ENCODE measurements at regions not wholly inside any gene's neighbourhood (a gene's known extent, or its start where the extent isn't known, plus 50 kb on each side); places are given as distances from the start of the nearest gene placed in this dataset.
A peak's percentile ranks its signal among the peaks of the same experiment; 100 is the strongest.

GRCh38 chr2:64727843-64728463 lies 74.2 kb upstream of the SERTAD2 start:
- no peak overlapping the region for H2BK20ac ChIP-seq (ENCODE audit: low read depth, low read length)
- dilution Hi-C loops (cut with HindIII; ENCODE audit: low sequenced_read_pairs, unreplicated experiment), result no loop called here
- H4K20me1 ChIP-seq (ENCODE audit: insufficient read depth, low read length), result no peaks in the 10 kb centered on the region
- no peak overlapping the region for H2BK15ac ChIP-seq (ENCODE audit: low read depth, low read length)
- no peak overlapping the region for H4K8ac ChIP-seq (ENCODE audit: low read depth in 2 of 2, low read length in 2 of 2)
- H4K5ac ChIP-seq (ENCODE audit: low read depth, low read length), result no peak overlapping the region
- WGBS, 2 experiments (ENCODE audit: extremely low coverage in 2 of 2, insufficient read length in 1 of 2), result 51% methylated on average over 3 of the region's 11 CpGs; no CpG with 5 or more reads in 1 of the 2 experiments
- no peak overlapping the region for H3K27ac ChIP-seq (ENCODE audit: insufficient read depth, low read length)
- H3K4me3 ChIP-seq (ENCODE audit: insufficient read depth, low read depth, low read length), result no peak overlapping the region
- DNase-seq, result no peak
- intact Hi-C loops (cut with micrococcal nuclease), result loop anchor here (5.0 kb wide), 1 partner anchor 66 kb away; no protein-coding TSS in a partner anchor
- H2BK5ac ChIP-seq (ENCODE audit: low read depth, low read length, poor library complexity, severe bottlenecking), result no peak overlapping the region
- H3K56ac ChIP-seq (ENCODE audit: extremely low read depth, insufficient read depth, low read length), result no peak overlapping the region
- no peak overlapping the region for H3K14ac ChIP-seq (replicated peaks; ENCODE audit: low read depth, low read length)
- no peaks in the 10 kb centered on the region for H3K27me3 ChIP-seq (ENCODE audit: control insufficient read depth, insufficient read depth, low read length)
- no peak overlapping the region for H3K23ac ChIP-seq (ENCODE audit: low read depth, low read length)
- ATAC-seq (ENCODE audit: low read depth), result peak; percentile 56
- TF ChIP-seq BHLHE40 (IDR thresholded peaks at IDR 0.05; ENCODE audit: low read depth, low read length), result no peak
- no peak for TF ChIP-seq POLR2A (IDR thresholded peaks at IDR 0.05; ENCODE audit: low read depth, low read length)
- no peak for TF ChIP-seq MAFK (IDR thresholded peaks at IDR 0.05; ENCODE audit: low read depth, low read length)
- TF ChIP-seq RFX5 (IDR thresholded peaks at IDR 0.05; ENCODE audit: low read depth, low read length), result no peak
- no peak for TF ChIP-seq MAZ (IDR thresholded peaks at IDR 0.05; ENCODE audit: borderline replicate concordance, low read depth, low read length)
- no peak for TF ChIP-seq CEBPB (IDR thresholded peaks at IDR 0.05; ENCODE audit: low read depth, low read length)
- no peak for TF ChIP-seq CTCF (conservative IDR thresholded peaks at IDR 0.05; ENCODE audit: low read depth, low read length)
- no peak for TF ChIP-seq RAD21 (IDR thresholded peaks at IDR 0.05; ENCODE audit: low read length)
- no peak for TF ChIP-seq RCOR1 (IDR thresholded peaks at IDR 0.05; ENCODE audit: insufficient replicate concordance, low read length)
- TF ChIP-seq MXI1 (IDR thresholded peaks at IDR 0.05; ENCODE audit: borderline replicate concordance, low read depth, low read length), result no peak
- no peak for TF ChIP-seq CHD1 (IDR thresholded peaks at IDR 0.05; ENCODE audit: low read depth, low read length)
- TF ChIP-seq, protein P1, sequence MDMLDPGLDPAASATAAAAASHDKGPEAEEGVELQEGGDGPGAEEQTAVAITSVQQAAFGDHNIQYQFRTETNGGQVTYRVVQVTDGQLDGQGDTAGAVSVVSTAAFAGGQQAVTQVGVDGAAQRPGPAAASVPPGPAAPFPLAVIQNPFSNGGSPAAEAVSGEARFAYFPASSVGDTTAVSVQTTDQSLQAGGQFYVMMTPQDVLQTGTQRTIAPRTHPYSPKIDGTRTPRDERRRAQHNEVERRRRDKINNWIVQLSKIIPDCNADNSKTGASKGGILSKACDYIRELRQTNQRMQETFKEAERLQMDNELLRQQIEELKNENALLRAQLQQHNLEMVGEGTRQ (IDR thresholded peaks at IDR 0.05; ENCODE audit: low read depth, low read length), result no peak
- TF ChIP-seq, protein P2, sequence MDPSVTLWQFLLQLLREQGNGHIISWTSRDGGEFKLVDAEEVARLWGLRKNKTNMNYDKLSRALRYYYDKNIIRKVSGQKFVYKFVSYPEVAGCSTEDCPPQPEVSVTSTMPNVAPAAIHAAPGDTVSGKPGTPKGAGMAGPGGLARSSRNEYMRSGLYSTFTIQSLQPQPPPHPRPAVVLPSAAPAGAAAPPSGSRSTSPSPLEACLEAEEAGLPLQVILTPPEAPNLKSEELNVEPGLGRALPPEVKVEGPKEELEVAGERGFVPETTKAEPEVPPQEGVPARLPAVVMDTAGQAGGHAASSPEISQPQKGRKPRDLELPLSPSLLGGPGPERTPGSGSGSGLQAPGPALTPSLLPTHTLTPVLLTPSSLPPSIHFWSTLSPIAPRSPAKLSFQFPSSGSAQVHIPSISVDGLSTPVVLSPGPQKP (IDR thresholded peaks at IDR 0.05; ENCODE audit: borderline replicate concordance, low read depth, low read length), result no peak
- TF ChIP-seq NFE2L2 (IDR thresholded peaks at IDR 0.05; ENCODE audit: low read depth, low read length), result no peak
- TF ChIP-seq FOS (IDR thresholded peaks at IDR 0.05; ENCODE audit: low read depth, low read length), result no peak
- TF ChIP-seq SMC3 (IDR thresholded peaks at IDR 0.05; ENCODE audit: low read depth, low read length), result no peak
- H3K9ac ChIP-seq (ENCODE audit: low read depth, low read length), result no peak overlapping the region
- H2BK120ac ChIP-seq (ENCODE audit: low read depth, low read length), result no peak overlapping the region
- H2AK5ac ChIP-seq (ENCODE audit: low read depth, low read length), result no peak overlapping the region
- in situ Hi-C loops (cut with MboI; ENCODE audit: low sequenced_read_pairs), result no loop called here
- H2AK9ac ChIP-seq (replicated peaks; ENCODE audit: low read depth, low read length, poor library complexity), result no peak overlapping the region
- peaks cover 4% of the 10 kb centered on the region for H3K4me1 ChIP-seq (ENCODE audit: control insufficient read depth, insufficient read depth, low read length)
- POLR2A ChIA-PET (ENCODE audit: unreplicated experiment), result interaction anchor here (0.8 kb wide), 1 partner anchor 22 kb away, joined by 7 read pairs; no protein-coding TSS in a partner anchor
- H3K79me1 ChIP-seq (ENCODE audit: low read depth in 1 of 2, low read length in 2 of 2), result peaks cover 0 to 6% of the 10 kb centered on the region in 2 experiments; a peak in 2 of 4 replicates
- 0 out of 2 replicates have a peak, but pooled peaks cover 2% of the 10 kb centered on the region for H3K9me1 ChIP-seq (ENCODE audit: insufficient read depth, low read length)
- no peak overlapping the region for H3K4ac ChIP-seq (ENCODE audit: low read depth, low read length)
- no TSS peak for BruUV-seq (replicated peaks)
- no peak overlapping the region for H2AFZ ChIP-seq (replicated peaks; ENCODE audit: low read length, poor library complexity)
- H3K18ac ChIP-seq (ENCODE audit: low read depth, low read length), result no peak overlapping the region
- no peaks in the 10 kb centered on the region for H3K9me3 ChIP-seq (ENCODE audit: control insufficient read depth, insufficient read depth, low read length)
- CTCF ChIA-PET, result interaction anchor here (0.8 kb wide), 1 partner anchor 139 kb away, joined by 3 read pairs; no protein-coding TSS in a partner anchor
- no peaks in the 10 kb centered on the region for H3K36me3 ChIP-seq (ENCODE audit: control insufficient read depth, insufficient read depth, low read length)
- H4K91ac ChIP-seq (ENCODE audit: insufficient read depth, low read depth, low read length), result no peak overlapping the region
- no peak overlapping the region; the same call in 1 of the 2 replicates for H3K4me2 ChIP-seq (ENCODE audit: low read depth, low read length)

Measured in IMR-90 (cell line).